ELF-1 (cell line): ENCODE measurements at regions not wholly inside any gene's neighbourhood (a gene's known extent, or its start where the extent isn't known, plus 50 kb on each side); places are given as distances from the start of the nearest gene placed in this dataset.

Experiments
- DNase-seq: peaks from one replicate; pipeline ENCODE4 v3.0.0-alpha.2; 2016; ENCODE audit warnings: low read depth, low spot score

DNA sequence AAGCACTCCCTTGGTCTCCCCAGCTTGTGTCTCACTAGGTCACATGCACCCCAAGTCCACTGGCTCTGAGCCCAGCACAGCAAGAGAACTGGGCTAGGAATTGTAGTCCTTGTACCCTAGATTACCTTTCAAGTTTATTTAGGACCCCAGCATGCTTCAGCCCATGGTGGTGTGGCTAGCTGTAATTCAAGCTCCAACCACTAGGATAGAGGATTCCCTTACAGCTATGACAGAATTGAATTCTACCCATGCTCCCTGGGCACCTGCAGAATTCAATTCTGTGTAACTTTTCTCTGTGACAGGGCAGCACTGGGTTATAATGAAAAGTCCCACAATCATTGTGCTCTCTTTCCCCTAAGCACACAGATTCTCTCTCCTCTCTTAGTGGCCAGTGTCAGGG, 253.8 kb upstream of the DMD start:
- no peak for DNase-seq

- DNase-seq, result no peak
Observed at GRCh38 chrX:33457102-33457501, 245.8 kb upstream of the DMD start.

GRCh38 chrX:33447285-33447684, 235.9 kb upstream of the DMD start:
- DNase-seq, result no peak

- DNase-seq, result peak; percentile 94
Observed at GRCh38 chrX:33434256-33435092, 223.1 kb upstream of the DMD start.

DNA sequence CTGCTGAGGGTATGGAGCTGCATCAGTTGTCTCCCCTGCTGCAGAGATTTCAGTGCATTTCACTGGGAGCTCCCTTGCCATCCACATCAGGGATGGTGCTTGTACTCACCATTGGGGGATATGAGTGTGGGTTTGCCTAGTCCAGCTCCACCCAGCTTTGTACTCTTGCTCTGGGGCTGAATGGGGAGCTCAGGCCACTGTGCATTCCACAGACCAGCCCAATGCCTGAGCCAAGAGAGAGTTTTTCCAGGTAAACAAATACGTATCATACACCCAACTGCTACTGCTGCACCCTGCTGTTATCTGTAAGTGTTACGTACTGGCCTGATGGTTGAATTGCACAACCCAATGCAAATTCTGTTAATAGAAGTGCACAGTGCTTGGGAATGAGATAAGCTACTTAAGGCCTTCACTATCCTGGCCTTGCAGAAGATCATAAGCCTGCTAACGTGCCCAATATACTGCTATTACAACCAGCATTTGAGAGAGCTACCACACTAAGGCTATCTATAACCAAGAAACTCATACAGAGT, 205.0 kb upstream of the DMD start:
- DNase-seq, result peak; percentile 3

- no peak for DNase-seq
Observed at GRCh38 chrX:33415459-33415858, 204.1 kb upstream of the DMD start.

DNA sequence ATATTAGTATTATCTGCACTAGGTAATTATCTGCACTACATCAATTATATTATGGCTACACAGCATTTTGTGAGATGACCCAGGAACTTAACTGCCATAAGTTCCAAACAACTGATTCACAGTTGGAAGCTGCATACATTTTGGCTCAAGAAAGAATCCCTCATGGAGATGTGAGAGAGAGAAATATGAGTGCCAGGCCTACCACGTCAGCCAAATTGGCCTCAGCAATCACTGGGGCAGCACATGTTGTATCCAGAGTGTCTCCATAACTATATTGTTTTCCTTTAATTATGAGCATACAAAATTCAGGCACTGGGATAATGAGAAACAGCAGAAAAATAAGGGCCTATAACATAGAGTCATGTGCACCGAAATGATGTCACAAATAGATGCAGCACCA, 174.2 kb upstream of the DMD start:
- no peak for DNase-seq

DNA sequence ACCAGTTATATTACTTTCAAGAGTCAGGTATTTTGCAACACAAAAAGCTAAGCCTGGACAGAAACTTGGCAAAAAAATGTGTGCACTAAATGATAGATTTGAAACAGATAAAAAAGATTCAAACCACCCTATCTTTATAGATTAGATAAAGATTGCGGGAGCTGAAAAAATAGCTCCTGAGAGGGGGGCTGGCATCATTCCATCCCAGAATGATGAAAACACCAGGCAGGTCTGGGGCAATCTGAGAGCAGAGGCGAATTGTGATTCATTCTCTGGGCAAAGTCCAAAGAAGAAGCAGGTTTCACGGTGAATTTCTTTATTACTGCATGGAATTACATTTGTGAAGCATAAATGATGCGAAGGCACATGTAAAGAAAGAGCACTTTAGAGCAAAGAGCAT, 168.5 kb upstream of the DMD start:
- DNase-seq, result no peak

DNA sequence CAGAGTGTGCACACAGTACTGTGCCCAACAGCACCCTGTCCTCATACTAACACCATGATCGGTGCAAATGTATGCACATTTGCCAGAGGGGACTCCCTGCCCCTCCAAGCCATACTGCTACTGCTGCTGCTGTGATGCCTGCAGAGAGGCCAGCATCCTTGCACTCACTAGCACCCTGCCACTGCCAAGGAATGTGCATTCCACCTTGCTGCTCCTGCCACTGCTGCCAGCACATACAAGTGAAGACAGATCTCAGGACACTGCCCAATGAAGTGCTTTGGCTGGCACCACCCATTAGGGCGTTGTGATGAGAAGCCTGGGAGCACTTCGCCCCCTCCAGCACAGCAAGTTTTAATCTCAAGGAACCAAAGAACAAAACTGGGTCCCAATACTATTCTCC, 146.3 kb upstream of the DMD start:
- DNase-seq, result no peak

DNA sequence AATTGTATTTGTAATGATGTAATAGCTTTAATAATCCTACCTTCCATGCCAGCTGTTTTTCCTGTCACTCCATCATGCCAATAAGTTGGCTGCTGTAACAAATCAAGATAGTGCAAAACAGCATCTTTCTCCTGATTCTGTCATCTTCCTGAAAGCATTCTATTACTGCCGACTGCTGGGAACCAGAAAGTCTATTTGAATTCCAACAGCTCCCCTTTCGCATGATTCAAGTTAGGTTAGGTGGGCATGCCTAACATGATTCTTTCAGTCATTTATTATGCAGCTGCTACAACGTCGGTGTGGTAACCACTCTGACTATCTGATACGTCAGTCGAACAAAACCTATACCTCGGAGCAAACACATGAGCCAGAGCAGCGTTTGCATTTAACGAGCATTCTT, 127.9 kb upstream of the DMD start:
- DNase-seq, result no peak

GRCh38 chrX:33336783-33337182, 125.4 kb upstream of the DMD start:
- peak; percentile 14 for DNase-seq

- no peak for DNase-seq
Observed at GRCh38 chrX:33333271-33333670, 121.9 kb upstream of the DMD start.

DNA sequence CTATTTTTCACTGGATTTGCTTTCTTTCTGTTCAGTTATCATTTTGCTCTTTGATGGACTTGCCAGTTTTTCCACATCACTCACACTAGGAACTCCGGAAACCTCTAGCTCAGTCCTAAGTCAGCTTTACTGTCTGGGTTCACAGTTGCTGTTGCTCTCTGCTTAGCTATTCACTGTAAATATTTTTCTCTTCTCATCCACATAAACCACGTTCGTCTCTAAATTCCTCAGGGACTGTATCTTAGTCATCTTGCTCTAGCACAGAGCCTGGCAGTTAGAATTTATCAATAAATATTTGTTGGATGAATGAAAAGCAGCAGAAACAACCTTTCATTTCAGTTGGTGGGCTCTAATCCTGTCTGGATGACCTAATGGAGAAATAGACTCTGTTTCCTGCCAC, 119.4 kb upstream of the DMD start:
- DNase-seq, result no peak

DNA sequence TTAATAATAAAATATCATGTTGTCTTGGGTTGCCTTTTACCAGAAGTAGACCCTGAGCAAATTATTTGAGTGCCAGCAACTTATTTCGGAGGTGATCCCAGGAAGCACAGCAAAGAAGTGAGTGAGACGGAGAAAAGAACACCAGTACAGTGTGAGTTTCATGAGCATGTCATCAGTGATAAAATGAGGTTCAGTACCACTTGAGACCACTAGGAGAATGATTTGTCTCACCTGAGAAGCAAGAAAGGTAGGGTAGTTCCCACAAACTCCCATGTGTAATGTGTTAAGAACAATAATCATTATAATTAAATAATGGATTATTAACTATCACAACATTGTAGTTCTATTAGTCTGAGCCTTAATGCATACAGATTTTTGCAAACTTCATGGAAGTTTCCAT, 112.8 kb upstream of the DMD start:
- no peak for DNase-seq

DNA sequence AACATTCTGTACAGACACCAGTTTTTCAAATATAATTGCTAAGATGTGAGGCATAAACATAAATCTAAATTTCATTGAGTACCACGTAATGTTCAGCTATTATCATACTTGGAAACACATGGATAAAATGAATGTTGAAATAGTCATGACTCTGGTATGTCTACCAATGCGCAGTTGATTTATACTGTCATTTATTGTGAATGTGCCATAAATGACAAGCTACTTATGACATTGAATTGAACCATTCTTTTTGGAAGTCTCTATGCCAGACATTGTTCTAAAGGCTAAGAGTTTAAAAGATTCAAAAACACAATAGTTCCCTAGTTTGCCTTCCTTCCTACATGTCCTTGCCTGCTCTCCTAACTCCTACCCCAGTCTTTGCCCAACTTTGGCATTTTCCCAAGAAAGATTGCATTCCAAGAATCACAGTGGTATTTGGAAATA, 96.6 kb upstream of the DMD start:
- DNase-seq, result no peak

GRCh38 chrX:33298622-33299021, 87.3 kb upstream of the DMD start:
- no peak for DNase-seq

DNA sequence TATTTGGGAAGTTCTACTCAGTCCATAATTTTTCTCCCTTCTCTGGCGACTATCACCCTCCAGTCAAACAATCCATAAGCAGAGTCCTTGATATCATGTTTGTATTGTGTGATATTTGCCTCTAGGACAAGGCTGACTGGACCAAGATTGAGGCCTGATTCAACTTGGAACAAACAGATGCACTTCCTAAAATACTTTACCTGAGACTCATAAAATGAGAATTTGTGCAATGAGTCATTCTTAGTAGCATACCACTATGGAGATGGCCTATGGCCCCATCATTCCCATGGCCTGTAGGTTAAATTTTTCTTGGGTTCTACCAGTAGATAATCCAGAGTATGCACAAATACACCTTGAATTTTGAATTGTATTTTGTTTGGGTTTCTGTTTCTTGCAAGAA, 74.2 kb upstream of the DMD start:
- no peak for DNase-seq

GRCh38 chrX:33277046-33277445, 65.7 kb upstream of the DMD start:
- DNase-seq, result no peak

DNA sequence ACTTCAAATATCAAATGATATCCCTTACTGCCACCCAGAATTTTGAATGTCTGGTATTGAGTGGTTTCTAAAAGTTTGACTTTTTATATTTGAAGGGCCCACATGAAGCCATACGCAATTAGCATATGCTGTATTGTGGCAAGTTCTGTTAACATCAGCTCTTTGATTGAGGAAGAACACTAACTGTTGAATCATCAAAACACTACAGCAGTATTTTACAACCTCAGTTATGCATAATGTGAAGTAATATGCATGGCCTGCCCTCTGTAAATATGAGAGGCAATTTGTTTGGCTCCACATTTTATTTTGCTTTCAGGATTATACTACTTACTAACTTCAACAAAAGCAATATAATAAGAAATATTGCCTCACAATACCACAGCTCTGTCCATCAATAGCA, 62.2 kb upstream of the DMD start:
- no peak for DNase-seq

DNA sequence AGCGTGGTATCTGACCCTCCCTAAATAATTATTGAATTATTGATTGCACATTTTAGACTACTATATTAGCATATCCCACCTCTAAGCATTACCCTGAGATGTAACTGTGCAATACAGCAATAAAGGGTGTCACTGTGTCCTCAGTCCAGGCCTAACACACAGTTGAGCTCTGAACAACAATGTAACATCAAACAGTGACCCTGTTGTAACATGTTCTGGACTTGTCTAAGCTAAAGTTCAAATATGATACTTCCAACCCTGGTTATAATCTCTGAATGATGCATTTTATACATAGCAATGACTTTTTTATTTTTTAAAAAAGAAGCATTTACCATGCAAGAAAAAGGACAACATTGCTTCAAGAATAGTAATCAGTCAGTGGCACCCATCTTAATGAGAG, 61.6 kb upstream of the DMD start:
- no peak for DNase-seq
